Transverse colon (tissue), 4 donors: ENCODE measurements at regions not wholly inside any gene's neighbourhood (a gene's known extent, or its start where the extent isn't known, plus 50 kb on each side); places are given as distances from the start of the nearest gene placed in this dataset.
A peak's percentile ranks its signal among the peaks of the same experiment; 100 is the strongest.
"Not testable (repeated sequence)": the region's sequence is repeated elsewhere in the genome, so short reads cannot be mapped to it uniquely, and the experiment has no call there.

Experiments used
- DNase-seq: peaks from one replicate; pipeline ENCODE4 v3.0.0-alpha.2; 2019
- H3K27ac ChIP-seq, 4 donors: fragments of 200-600 bp; sonication (generic); 2 replicates each; pipeline ENCODE4 v1.5.1; 2016 to 2018; ENCODE audit warnings: inconsistent platforms in 4 of 4
- H3K27me3 ChIP-seq: fragments of 200-600 bp; sonication (generic); 2 replicates; pipeline ENCODE4 v1.5.1; 2017; ENCODE audit warnings: inconsistent platforms
- H3K36me3 ChIP-seq, 4 donors: fragments of 200-600 bp; sonication (generic); 2 replicates each; pipeline ENCODE4 v1.5.1; 2017 to 2019; ENCODE audit warnings: inconsistent platforms in 4 of 4
- H3K4me1 ChIP-seq, 4 donors: fragments of 200-600 bp; sonication (generic); 2 replicates each; pipeline ENCODE4 v1.5.1; 2017 to 2020; ENCODE audit warnings: inconsistent platforms in 4 of 4
- H3K4me3 ChIP-seq, 4 donors: fragments of 200-600 bp; sonication (generic); 1 replicate in 1 of 4; 2 replicates in 3 of 4; pipeline versions ENCODE4 v1.5.1 to v1.6.1; 2017 to 2019; ENCODE audit warnings: inconsistent platforms in 4 of 4
- H3K9me3 ChIP-seq, 2 donors: fragments of 200-600 bp; sonication (generic); 2 replicates each; pipeline ENCODE4 v1.5.1; 2017 to 2019; ENCODE audit warnings: inconsistent platforms in 2 of 2
- CTCF ChIP-seq, 5 experiments: fragments of 200-600 bp in 3 of 5; fragments of 450-650 bp in 2 of 5; sonication (generic) in 3 of 5; IDR thresholded peaks; 1 replicate in 2 of 5; 2 replicates in 3 of 5; pipeline ENCODE4 v1.5.1; 2016 to 2017; ENCODE audit warnings: antibody characterized with exemption in 5 of 5, inconsistent platforms in 3 of 5, mild to moderate bottlenecking in 2 of 5, moderate library complexity in 1 of 5
- EP300 ChIP-seq: sonication (generic); formaldehyde crosslinking; IDR thresholded peaks from one replicate; pipeline ENCODE4 v1.6.1; 2017; ENCODE audit warnings: antibody characterized with exemption, low read depth
- POLR2A ChIP-seq: fragments of 450-650 bp; IDR thresholded peaks from one replicate; pipeline ENCODE4 v1.6.1; 2016; ENCODE audit warnings: antibody characterized with exemption, mild to moderate bottlenecking, moderate library complexity
- POLR2AphosphoS5 ChIP-seq, 3 donors: sonication (generic); formaldehyde crosslinking; IDR thresholded peaks; one replicate each; pipeline ENCODE4 v1.6.1; 2016; ENCODE audit warnings: antibody characterized with exemption in 3 of 3
- WGBS, 2 donors: methylation state at CpG; one replicate each; pipeline ENCODE4 v1.1.5; 2018; ENCODE audit warnings: low coverage in 1 of 2; 5-methylcytosine and 5-hydroxymethylcytosine counted together
- in situ Hi-C, 4 donors: fragments of 200-750 bp; cut with MboI; loops; one replicate each; pipeline versions ENCODE4 v1.15.0 to v1.15.1; 2017; ENCODE audit warnings: low sequenced_read_pairs in 3 of 4, low pct_ligation_motif_present in 1 of 4, low pct_unique_long_range_greater_than_20kb in 1 of 4
- intact Hi-C: fragments of 100-400 bp; cut with DNase I; formaldehyde crosslinking; loops from one replicate; pipeline ENCODE4 v1.15.1; 2023; ENCODE audit warnings: low total_unique reads

GRCh38 chr10:27373566-27374160 lies 130.4 kb upstream of the RAB18 start:
- TF ChIP-seq CTCF (IDR thresholded peaks at IDR 0.05) (no peak), EP300 (no peak), POLR2A (no peak), POLR2AphosphoS5 (IDR thresholded peaks at IDR 0.05) (no peak)
- Histone ChIP-seq H3K27me3 (no peaks in the 10 kb centered on the region), H3K9me3 (no peaks in the 10 kb centered on the region), H3K4me1 (no peaks in the 10 kb centered on the region), H3K36me3 (no peaks in the 10 kb centered on the region), H3K27ac (no peak overlapping the region), H3K4me3 (no peak overlapping the region)
- no peak for DNase-seq
- intact Hi-C loops (no loop called here), in situ Hi-C loops (no loop called here)
- WGBS, 2 donors: 80 to 96% methylated on average over 2 to 5 of the region's 5 CpGs

- H3K36me3 ChIP-seq: no peaks in the 10 kb centered on the region
- H3K4me3 ChIP-seq: no peak overlapping the region
- no peak overlapping the region for H3K27ac ChIP-seq
- H3K27me3 ChIP-seq: no peaks in the 10 kb centered on the region
- in situ Hi-C loops (no loop called here), intact Hi-C loops (no loop called here)
- no peaks in the 10 kb centered on the region for H3K4me1 ChIP-seq
- TF ChIP-seq POLR2AphosphoS5 (IDR thresholded peaks at IDR 0.05) (no peak), POLR2A (no peak), EP300 (no peak), CTCF (IDR thresholded peaks at IDR 0.05) (no peak)
- WGBS, 2 donors: 92 to 93% methylated on average over 5 of the region's 5 CpGs
- no peak for DNase-seq
- no peaks in the 10 kb centered on the region for H3K9me3 ChIP-seq
Measured at GRCh38 chr10:27372095-27372494, 131.5 kb upstream of the ACBD5 start.

GRCh38 chr10:27371375-27371774 lies 130.8 kb upstream of the ACBD5 start:
- intact Hi-C loops, DNase-seq, H3K27me3 ChIP-seq, in situ Hi-C loops, H3K4me1 ChIP-seq, H3K9me3 ChIP-seq, H3K36me3 ChIP-seq, H3K27ac ChIP-seq, H3K4me3 ChIP-seq: not testable (repeated sequence)
- 78 to 94% methylated on average over 5 of the region's 5 CpGs for WGBS, 2 donors

- no peaks in the 10 kb centered on the region for H3K4me1 ChIP-seq
- in situ Hi-C loops (loop anchor here in 1 of 4 donors (10.0 kb wide), 1 partner anchor 145 kb away; no protein-coding TSS in a partner anchor), intact Hi-C loops (no loop called here)
- H3K27me3 ChIP-seq: no peaks in the 10 kb centered on the region
- TF ChIP-seq CTCF (IDR thresholded peaks at IDR 0.05) (peak in 1 of 5 experiments; percentile 8), POLR2A (no peak)
- H3K4me3 ChIP-seq: no peak overlapping the region
- no peak overlapping the region for H3K27ac ChIP-seq
- H3K36me3 ChIP-seq: no peaks in the 10 kb centered on the region
- WGBS, 2 donors: 79 to 84% methylated on average over 3 of the region's 3 CpGs
- no peaks in the 10 kb centered on the region for H3K9me3 ChIP-seq
- no peak for DNase-seq
Measured at GRCh38 chr10:27369880-27370279, 129.3 kb upstream of the ACBD5 start.

- no peak overlapping the region for H3K4me3 ChIP-seq
- no peaks in the 10 kb centered on the region for H3K36me3 ChIP-seq
- in situ Hi-C loops: loop anchor here in 1 of 4 donors (10.0 kb wide), 1 partner anchor 144 kb away; no protein-coding TSS in a partner anchor
- no peak for DNase-seq
- no peaks in the 10 kb centered on the region for H3K4me1 ChIP-seq
- intact Hi-C loops: no loop called here
- WGBS, 2 donors: 89 to 96% methylated on average over 5 to 10 of the region's 10 CpGs
- H3K27me3 ChIP-seq: no peaks in the 10 kb centered on the region
- H3K27ac ChIP-seq: no peak overlapping the region
- TF ChIP-seq EP300: no peak
- TF ChIP-seq CTCF (IDR thresholded peaks at IDR 0.05): no peak
- no peak for TF ChIP-seq POLR2A
- TF ChIP-seq POLR2AphosphoS5 (IDR thresholded peaks at IDR 0.05): no peak
- H3K9me3 ChIP-seq: no peaks in the 10 kb centered on the region
Measured at GRCh38 chr10:27368706-27369105, 128.1 kb upstream of the ACBD5 start.
